ENCODE measurements at regions not wholly inside any gene's neighbourhood (a gene's known extent, or its start where the extent isn't known, plus 50 kb on each side); places are given as distances from the start of the nearest gene placed in this dataset.

DNA sequence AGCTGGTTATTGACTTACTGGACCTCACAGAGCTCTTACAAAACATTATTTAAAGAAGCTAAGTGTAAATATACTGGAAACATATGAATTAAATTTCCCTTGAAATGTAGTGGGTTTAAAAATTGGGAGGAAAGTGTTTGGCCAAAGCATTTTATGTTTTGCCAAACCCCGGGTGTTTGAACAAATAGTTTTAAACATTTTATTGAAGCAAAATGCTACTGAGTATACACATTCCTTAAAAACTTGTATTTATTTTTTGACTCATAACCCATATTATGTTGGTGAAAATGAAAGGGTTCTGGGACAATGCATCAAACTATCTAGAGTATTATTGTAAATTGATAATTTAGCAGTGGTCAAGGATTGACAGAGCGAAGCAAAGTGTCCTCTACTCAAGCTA, 1048.5 kb downstream of the SLC6A15 start:
- Histone ChIP-seq H3K9me3 (ENCODE audit: control insufficient read depth in 4 of 4, low read length in 3 of 4) (no peaks in the 10 kb centered on the region), H3K9ac (ENCODE audit: low read depth in 1 of 2, low read length in 2 of 2) (no peak overlapping the region), H3K27ac (ENCODE audit: low read depth in 1 of 2, low read length in 2 of 2) (no peak overlapping the region), H3K27me3 (ENCODE audit: control insufficient read depth in 4 of 4, insufficient read depth in 4 of 4, low read length in 3 of 4) (peaks cover 0 to 2% (median 0%) of the 10 kb centered on the region in 4 donors), H3K36me3 (ENCODE audit: control insufficient read depth in 4 of 4, insufficient read depth in 3 of 4, low read depth in 1 of 4, low read length in 3 of 4) (no peaks in the 10 kb centered on the region), H3K4me1 (ENCODE audit: control insufficient read depth in 4 of 4, insufficient read depth in 4 of 4, low read length in 3 of 4) (no peaks in the 10 kb centered on the region), H3K4me3 (ENCODE audit: low read depth in 1 of 3, low read length in 3 of 3) (no peak overlapping the region)
- DNase-seq (ENCODE audit: low spot score): no peak
- 88% methylated on average over 2 of the region's 2 CpGs for WGBS
- TF ChIP-seq SP1 (IDR thresholded peaks at IDR 0.05): no peak
- no peak for TF ChIP-seq RXRA (IDR thresholded peaks at IDR 0.05)
- TF ChIP-seq, protein P1, sequence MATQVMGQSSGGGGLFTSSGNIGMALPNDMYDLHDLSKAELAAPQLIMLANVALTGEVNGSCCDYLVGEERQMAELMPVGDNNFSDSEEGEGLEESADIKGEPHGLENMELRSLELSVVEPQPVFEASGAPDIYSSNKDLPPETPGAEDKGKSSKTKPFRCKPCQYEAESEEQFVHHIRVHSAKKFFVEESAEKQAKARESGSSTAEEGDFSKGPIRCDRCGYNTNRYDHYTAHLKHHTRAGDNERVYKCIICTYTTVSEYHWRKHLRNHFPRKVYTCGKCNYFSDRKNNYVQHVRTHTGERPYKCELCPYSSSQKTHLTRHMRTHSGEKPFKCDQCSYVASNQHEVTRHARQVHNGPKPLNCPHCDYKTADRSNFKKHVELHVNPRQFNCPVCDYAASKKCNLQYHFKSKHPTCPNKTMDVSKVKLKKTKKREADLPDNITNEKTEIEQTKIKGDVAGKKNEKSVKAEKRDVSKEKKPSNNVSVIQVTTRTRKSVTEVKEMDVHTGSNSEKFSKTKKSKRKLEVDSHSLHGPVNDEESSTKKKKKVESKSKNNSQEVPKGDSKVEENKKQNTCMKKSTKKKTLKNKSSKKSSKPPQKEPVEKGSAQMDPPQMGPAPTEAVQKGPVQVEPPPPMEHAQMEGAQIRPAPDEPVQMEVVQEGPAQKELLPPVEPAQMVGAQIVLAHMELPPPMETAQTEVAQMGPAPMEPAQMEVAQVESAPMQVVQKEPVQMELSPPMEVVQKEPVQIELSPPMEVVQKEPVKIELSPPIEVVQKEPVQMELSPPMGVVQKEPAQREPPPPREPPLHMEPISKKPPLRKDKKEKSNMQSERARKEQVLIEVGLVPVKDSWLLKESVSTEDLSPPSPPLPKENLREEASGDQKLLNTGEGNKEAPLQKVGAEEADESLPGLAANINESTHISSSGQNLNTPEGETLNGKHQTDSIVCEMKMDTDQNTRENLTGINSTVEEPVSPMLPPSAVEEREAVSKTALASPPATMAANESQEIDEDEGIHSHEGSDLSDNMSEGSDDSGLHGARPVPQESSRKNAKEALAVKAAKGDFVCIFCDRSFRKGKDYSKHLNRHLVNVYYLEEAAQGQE (IDR thresholded peaks at IDR 0.05): no peak
- TF ChIP-seq, protein P2, sequence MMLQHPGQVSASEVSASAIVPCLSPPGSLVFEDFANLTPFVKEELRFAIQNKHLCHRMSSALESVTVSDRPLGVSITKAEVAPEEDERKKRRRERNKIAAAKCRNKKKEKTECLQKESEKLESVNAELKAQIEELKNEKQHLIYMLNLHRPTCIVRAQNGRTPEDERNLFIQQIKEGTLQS (IDR thresholded peaks at IDR 0.05): no peak
- no peak for TF ChIP-seq EGR1 (IDR thresholded peaks at IDR 0.05; ENCODE audit: low read depth in 2 of 2)
- no peak for TF ChIP-seq FOXA1 (IDR thresholded peaks at IDR 0.05)
- no peak for TF ChIP-seq FOXA2 (IDR thresholded peaks at IDR 0.05)
- no peak for TF ChIP-seq NR2F2 (IDR thresholded peaks at IDR 0.05)
- TF ChIP-seq, protein P3, sequence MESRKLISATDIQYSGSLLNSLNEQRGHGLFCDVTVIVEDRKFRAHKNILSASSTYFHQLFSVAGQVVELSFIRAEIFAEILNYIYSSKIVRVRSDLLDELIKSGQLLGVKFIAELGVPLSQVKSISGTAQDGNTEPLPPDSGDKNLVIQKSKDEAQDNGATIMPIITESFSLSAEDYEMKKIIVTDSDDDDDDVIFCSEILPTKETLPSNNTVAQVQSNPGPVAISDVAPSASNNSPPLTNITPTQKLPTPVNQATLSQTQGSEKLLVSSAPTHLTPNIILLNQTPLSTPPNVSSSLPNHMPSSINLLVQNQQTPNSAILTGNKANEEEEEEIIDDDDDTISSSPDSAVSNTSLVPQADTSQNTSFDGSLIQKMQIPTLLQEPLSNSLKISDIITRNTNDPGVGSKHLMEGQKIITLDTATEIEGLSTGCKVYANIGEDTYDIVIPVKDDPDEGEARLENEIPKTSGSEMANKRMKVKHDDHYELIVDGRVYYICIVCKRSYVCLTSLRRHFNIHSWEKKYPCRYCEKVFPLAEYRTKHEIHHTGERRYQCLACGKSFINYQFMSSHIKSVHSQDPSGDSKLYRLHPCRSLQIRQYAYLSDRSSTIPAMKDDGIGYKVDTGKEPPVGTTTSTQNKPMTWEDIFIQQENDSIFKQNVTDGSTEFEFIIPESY (IDR thresholded peaks at IDR 0.05): no peak
- TF ChIP-seq HNF4A (conservative IDR thresholded peaks at IDR 0.05): no peak
- TF ChIP-seq GABPA (IDR thresholded peaks at IDR 0.05 in 1 of 2, conservative IDR thresholded peaks at IDR 0.05 in 1 of 2): no peak
- TF ChIP-seq YY1 (IDR thresholded peaks at IDR 0.05): no peak
- TF ChIP-seq, protein P4, sequence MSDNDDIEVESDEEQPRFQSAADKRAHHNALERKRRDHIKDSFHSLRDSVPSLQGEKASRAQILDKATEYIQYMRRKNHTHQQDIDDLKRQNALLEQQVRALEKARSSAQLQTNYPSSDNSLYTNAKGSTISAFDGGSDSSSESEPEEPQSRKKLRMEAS (IDR thresholded peaks at IDR 0.05): no peak
- TF ChIP-seq, protein P5, sequence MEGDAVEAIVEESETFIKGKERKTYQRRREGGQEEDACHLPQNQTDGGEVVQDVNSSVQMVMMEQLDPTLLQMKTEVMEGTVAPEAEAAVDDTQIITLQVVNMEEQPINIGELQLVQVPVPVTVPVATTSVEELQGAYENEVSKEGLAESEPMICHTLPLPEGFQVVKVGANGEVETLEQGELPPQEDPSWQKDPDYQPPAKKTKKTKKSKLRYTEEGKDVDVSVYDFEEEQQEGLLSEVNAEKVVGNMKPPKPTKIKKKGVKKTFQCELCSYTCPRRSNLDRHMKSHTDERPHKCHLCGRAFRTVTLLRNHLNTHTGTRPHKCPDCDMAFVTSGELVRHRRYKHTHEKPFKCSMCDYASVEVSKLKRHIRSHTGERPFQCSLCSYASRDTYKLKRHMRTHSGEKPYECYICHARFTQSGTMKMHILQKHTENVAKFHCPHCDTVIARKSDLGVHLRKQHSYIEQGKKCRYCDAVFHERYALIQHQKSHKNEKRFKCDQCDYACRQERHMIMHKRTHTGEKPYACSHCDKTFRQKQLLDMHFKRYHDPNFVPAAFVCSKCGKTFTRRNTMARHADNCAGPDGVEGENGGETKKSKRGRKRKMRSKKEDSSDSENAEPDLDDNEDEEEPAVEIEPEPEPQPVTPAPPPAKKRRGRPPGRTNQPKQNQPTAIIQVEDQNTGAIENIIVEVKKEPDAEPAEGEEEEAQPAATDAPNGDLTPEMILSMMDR (IDR thresholded peaks at IDR 0.05; ENCODE audit: low read depth, low read length, missing input control): no peak
- TF ChIP-seq RAD21 (IDR thresholded peaks at IDR 0.05): no peak
- TF ChIP-seq TAF1 (conservative IDR thresholded peaks at IDR 0.05): no peak
- TF ChIP-seq HNF4G (IDR thresholded peaks at IDR 0.05): no peak
- TF ChIP-seq JUND (IDR thresholded peaks at IDR 0.05): no peak
